ENCODE measurements at regions not wholly inside any gene's neighbourhood (a gene's known extent, or its start where the extent isn't known, plus 50 kb on each side); places are given as distances from the start of the nearest gene placed in this dataset.

GRCh38 chr4:65865489-65865888 lies 195.2 kb upstream of the EPHA5 start:
- Histone ChIP-seq H3K27ac (no peak overlapping the region), H3K4me1 (no peaks in the 10 kb centered on the region), H3K9me3 (no peaks in the 10 kb centered on the region), H3K27me3 (no peaks in the 10 kb centered on the region), H3K4me3 (no peak overlapping the region), H3K36me3 (no peaks in the 10 kb centered on the region)
- ATAC-seq (no peak), DNase-seq (no peak)
- intact Hi-C loops (cut with DNase I) = no loop called here
- peak in 1 of 2 donors; percentile 17 for TF ChIP-seq CTCF (IDR thresholded peaks at IDR 0.05)

- Histone ChIP-seq H3K27me3 (no peaks in the 10 kb centered on the region), H3K4me1 (no peaks in the 10 kb centered on the region), H3K9me3 (no peaks in the 10 kb centered on the region), H3K27ac (no peak overlapping the region), H3K36me3 (no peaks in the 10 kb centered on the region), H3K4me3 (no peak overlapping the region)
- DNase-seq (no peak), ATAC-seq (no peak)
- TF ChIP-seq CTCF (IDR thresholded peaks at IDR 0.05) = no peak
- intact Hi-C loops (cut with DNase I) = no loop called here
Measured at GRCh38 chr4:65861993-65862392, 191.7 kb upstream of the EPHA5 start.

GRCh38 chr4:65845199-65845773 lies 175.0 kb upstream of the EPHA5 start:
- no peaks in the 10 kb centered on the region for H3K36me3 ChIP-seq
- no peak for TF ChIP-seq CTCF (IDR thresholded peaks at IDR 0.05)
- no peaks in the 10 kb centered on the region for H3K27me3 ChIP-seq
- no peak overlapping the region for H3K4me3 ChIP-seq
- H3K4me1 ChIP-seq = no peaks in the 10 kb centered on the region
- ATAC-seq (no peak), DNase-seq (no peak)
- intact Hi-C loops (cut with DNase I) = no loop called here
- H3K27ac ChIP-seq = no peak overlapping the region
- H3K9me3 ChIP-seq = no peaks in the 10 kb centered on the region

GRCh38 chr4:65839164-65839931 lies 169.1 kb upstream of the EPHA5 start:
- DNase-seq (no peak), ATAC-seq (no peak)
- Histone ChIP-seq H3K27me3 (no peaks in the 10 kb centered on the region), H3K4me3 (no peak overlapping the region), H3K36me3 (no peaks in the 10 kb centered on the region), H3K4me1 (no peaks in the 10 kb centered on the region), H3K9me3 (no peaks in the 10 kb centered on the region), H3K27ac (no peak overlapping the region)
- no peak for TF ChIP-seq CTCF (IDR thresholded peaks at IDR 0.05)
- intact Hi-C loops (cut with DNase I) = no loop called here

GRCh38 chr4:65834707-65835106 lies 164.4 kb upstream of the EPHA5 start:
- TF ChIP-seq CTCF (IDR thresholded peaks at IDR 0.05) = no peak
- DNase-seq (no peak), ATAC-seq (no peak)
- H3K4me3 ChIP-seq = no peak overlapping the region
- no peaks in the 10 kb centered on the region for H3K4me1 ChIP-seq
- H3K9me3 ChIP-seq = no peaks in the 10 kb centered on the region
- H3K27me3 ChIP-seq = no peaks in the 10 kb centered on the region
- H3K36me3 ChIP-seq = no peaks in the 10 kb centered on the region
- intact Hi-C loops (cut with DNase I) = no loop called here
- H3K27ac ChIP-seq = no peak overlapping the region
